Ishikawa (cell line): ENCODE measurements at regions not wholly inside any gene's neighbourhood (a gene's known extent, or its start where the extent isn't known, plus 50 kb on each side); places are given as distances from the start of the nearest gene placed in this dataset.

ENCODE experiments used
- CEBPB ChIP-seq: IDR thresholded peaks from 2 replicates; pipeline ENCODE4 v1.6.1; 2012
- CREB1 ChIP-seq: IDR thresholded peaks from 2 replicates; pipeline ENCODE4 v1.6.1; 2012; ENCODE audit warnings: low read depth
- EGR1 ChIP-seq: IDR thresholded peaks from 2 replicates; pipeline ENCODE4 v1.6.1; 2012
- EP300 ChIP-seq: IDR thresholded peaks from 2 replicates; pipeline ENCODE4 v1.6.1; 2012; ENCODE audit warnings: borderline replicate concordance
- FOXM1 ChIP-seq: IDR thresholded peaks from 2 replicates; pipeline ENCODE4 v1.6.1; 2012; ENCODE audit warnings: low read depth, borderline replicate concordance
- MAX ChIP-seq: IDR thresholded peaks from 2 replicates; pipeline ENCODE4 v1.6.1; 2012
- NFIC ChIP-seq: IDR thresholded peaks from 2 replicates; pipeline ENCODE4 v1.6.1; 2012
- RAD21 ChIP-seq: IDR thresholded peaks from 2 replicates; pipeline ENCODE4 v1.6.1; 2012; ENCODE audit warnings: low read depth
- REST ChIP-seq: IDR thresholded peaks from 2 replicates; pipeline ENCODE4 v1.6.1; 2012; ENCODE audit warnings: low read depth, mild to moderate bottlenecking
- TAF1 ChIP-seq: IDR thresholded peaks from 2 replicates; pipeline ENCODE4 v1.6.1; 2012; ENCODE audit warnings: low read depth, mild to moderate bottlenecking
- TCF12 ChIP-seq: IDR thresholded peaks from 2 replicates; pipeline ENCODE4 v1.6.1; 2012; ENCODE audit warnings: low read depth
- TEAD4 ChIP-seq: IDR thresholded peaks from 2 replicates; pipeline ENCODE4 v1.6.1; 2012
- USF1 ChIP-seq: IDR thresholded peaks from 2 replicates; pipeline ENCODE4 v1.6.1; 2012
- YY1 ChIP-seq: IDR thresholded peaks from 2 replicates; pipeline ENCODE4 v1.6.1; 2012; ENCODE audit warnings: low read depth
- ZBTB7A ChIP-seq: IDR thresholded peaks from 2 replicates; pipeline ENCODE4 v1.6.1; 2012; ENCODE audit warnings: low read depth

GRCh38 chr7:131642429-131642828 is 86.0 kb upstream of the PODXL start:
- TF ChIP-seq REST (no peak), ZBTB7A (no peak), TEAD4 (no peak), NFIC (no peak), CREB1 (no peak), USF1 (no peak), FOXM1 (no peak), EP300 (no peak)

- TF ChIP-seq EP300 (no peak), MAX (no peak), ZBTB7A (no peak), USF1 (no peak), TCF12 (no peak), CREB1 (no peak), TEAD4 (no peak), REST (no peak), TAF1 (no peak), EGR1 (no peak)
These were observed 84.3 kb upstream of the PODXL start for GRCh38 chr7:131640686-131641085.

GRCh38 chr7:131638641-131639430 is 82.4 kb upstream of the PODXL start:
- TF ChIP-seq TAF1 = no peak
- TF ChIP-seq CREB1 = no peak
- no peak for TF ChIP-seq REST
- TF ChIP-seq RAD21 = no peak
- no peak for TF ChIP-seq TCF12
- no peak for TF ChIP-seq CEBPB
- TF ChIP-seq EP300 = no peak

GRCh38 chr7:131637859-131638258 is 81.4 kb upstream of the PODXL start:
- TF ChIP-seq REST (no peak), NFIC (no peak), YY1 (no peak), EP300 (no peak), RAD21 (no peak), USF1 (no peak), FOXM1 (no peak), TEAD4 (no peak), EGR1 (no peak), MAX (no peak), CREB1 (no peak), TAF1 (no peak), ZBTB7A (no peak), CEBPB (no peak)
